ENCODE measurements at regions not wholly inside any gene's neighbourhood (a gene's known extent, or its start where the extent isn't known, plus 50 kb on each side); places are given as distances from the start of the nearest gene placed in this dataset.
A peak's percentile ranks its signal among the peaks of the same experiment; 100 is the strongest.

- DNase-seq: no peak
Measured at GRCh38 chr3:168362661-168363247, 267.0 kb upstream of the GOLIM4 start.

GRCh38 chr3:168362156-168362555 is 266.4 kb upstream of the GOLIM4 start:
- DNase-seq: no peak

GRCh38 chr3:168360993-168361392 is 265.3 kb upstream of the GOLIM4 start:
- DNase-seq: no peak

DNA sequence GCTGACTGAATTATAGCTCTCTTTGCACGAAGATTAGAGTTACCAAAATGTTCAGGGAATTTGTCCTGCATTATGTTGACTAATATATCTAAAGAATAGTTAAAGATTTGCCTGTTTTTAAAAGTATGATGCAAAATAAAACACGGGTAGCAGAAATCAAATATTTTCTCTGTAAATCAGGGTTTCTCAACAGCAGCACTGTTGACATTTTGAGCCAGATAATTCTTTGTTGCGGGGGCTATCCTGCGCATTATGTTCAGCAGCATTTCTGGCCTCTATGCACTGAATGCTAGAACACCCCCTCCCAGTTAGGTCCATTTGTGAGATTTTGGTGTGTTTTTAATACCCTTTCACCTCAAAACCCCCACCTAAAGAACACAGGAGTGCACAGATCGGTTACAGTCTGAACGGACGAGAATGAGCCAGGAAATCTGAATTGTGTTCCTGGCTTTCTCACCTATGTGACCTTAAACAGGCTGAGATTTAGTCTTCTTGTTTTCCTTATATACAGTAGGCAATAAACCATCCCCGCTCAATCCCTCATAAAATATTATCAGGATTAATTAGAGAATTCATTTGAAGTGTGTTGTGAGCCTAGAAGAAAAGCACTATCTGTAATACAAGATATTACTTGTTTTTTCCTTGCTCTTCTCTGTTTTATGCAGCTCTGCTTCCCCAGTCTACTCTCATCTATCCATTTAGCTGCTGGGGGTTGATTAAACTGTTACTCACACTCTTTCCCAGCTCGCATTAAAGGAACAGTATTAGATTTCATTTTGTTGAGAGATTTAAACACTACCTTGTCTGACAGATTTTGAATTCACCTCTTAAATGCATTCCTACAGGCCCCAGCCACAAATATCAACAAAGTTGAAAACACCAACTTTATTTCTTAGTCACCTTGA is 247.5 kb upstream of the GOLIM4 start:
- no peak for DNase-seq

- DNase-seq: peak; percentile 18
Measured at GRCh38 chr3:168341956-168342936, 246.5 kb upstream of the GOLIM4 start.

- peak; percentile 98 for DNase-seq
Measured at GRCh38 chr3:168341192-168341815, 245.6 kb upstream of the GOLIM4 start.

DNA sequence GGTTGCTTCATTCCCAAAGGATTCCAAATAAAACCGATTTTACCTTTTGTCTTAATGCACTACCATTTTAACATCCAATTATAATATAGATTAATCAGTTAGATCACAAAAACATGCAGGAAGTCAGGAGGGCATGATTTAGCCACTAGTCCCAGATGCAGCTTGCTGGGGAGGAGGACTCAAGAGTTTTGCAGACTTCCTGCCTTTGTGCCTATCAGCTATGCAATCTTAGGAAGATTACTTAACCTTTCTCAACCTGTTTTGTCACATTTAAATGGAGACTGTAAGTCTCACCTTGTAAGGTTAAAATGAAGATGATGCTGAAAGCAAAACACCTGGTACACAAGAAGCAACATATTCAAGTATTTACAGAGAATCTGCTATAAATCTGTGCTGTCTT is 242.4 kb upstream of the GOLIM4 start:
- DNase-seq: no peak

GRCh38 chr3:168336276-168336675 is 240.6 kb upstream of the GOLIM4 start:
- peak; percentile 8 for DNase-seq

GRCh38 chr3:168333410-168333935 is 237.7 kb upstream of the GOLIM4 start:
- DNase-seq: no peak

DNA sequence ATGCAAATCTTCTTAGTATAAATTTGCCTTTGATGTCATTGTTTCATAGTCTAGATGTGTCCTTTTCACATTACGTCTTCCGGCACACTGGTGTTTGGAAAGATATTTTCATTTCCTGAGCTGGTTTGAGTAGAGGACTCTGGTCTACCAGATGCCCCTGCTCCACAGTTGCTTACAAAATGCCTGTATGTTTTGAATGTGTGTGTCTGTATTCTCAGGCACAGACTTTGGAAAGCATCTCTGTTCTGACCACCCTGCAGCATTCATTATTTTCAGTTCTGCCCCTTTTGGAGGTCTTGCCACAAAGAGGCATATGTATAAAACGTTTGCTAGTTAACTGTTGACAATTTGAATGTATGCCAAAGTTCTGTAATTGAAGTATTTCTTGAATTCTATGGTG is 236.0 kb upstream of the GOLIM4 start:
- DNase-seq: no peak

GRCh38 chr3:168330983-168331382 is 235.3 kb upstream of the GOLIM4 start:
- DNase-seq: no peak

DNA sequence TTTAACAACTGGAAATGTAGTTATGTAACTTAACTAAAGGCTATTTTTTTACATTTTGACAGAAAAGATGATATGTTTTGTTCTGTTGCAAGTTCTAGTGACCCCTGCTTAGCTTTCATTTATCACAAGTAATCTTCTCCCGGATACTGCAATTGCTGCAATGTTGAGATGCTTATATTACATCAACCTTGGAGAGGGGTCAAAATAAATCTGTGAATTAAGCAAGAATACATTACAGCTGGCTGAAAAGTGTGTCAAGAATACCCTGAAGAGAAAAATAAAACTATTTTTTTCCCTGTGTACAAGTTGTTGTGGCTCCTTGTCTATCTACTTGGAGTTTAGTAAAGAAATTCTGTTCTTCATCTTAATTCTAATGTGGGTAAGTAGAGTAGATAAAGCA is 232.1 kb upstream of the GOLIM4 start:
- no peak for DNase-seq

DNA sequence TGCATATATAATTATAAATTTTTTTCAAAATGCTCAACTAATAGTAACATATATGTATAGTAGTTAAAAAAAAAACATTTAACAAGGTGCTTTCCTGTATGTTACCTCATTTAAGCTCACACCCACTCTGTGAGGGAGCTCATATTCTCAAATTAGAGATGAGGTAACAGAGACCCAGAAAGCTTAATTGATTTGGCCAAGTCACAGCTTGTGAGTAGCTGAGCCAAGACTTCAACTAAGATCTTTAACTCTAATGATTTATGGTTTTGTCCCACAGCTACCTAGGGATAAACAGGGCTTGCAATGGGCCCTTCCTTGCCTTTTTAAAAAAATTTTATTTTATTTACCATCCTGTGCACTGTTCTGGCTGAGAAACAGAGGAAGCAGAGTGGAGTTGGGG is 230.0 kb upstream of the GOLIM4 start:
- no peak for DNase-seq

DNA sequence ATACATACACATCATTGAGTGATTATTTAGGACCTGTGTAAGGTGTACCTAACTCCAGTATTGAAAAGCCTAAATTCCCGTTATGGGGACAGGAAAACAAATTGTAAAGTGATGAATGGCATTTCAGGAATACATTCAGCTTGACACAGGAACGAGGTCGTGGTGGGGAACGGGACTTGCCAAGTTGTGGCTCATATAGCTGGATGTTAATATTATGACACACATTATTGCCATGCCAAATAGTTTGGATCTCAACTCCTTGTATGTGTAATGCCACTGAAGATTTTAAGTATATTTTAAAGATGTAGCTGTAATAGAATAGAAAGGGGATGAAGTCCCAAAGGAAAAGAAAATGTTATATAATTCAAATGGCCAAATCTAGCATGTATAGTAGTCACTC is 227.2 kb upstream of the GOLIM4 start:
- peak; percentile 39 for DNase-seq

DNA sequence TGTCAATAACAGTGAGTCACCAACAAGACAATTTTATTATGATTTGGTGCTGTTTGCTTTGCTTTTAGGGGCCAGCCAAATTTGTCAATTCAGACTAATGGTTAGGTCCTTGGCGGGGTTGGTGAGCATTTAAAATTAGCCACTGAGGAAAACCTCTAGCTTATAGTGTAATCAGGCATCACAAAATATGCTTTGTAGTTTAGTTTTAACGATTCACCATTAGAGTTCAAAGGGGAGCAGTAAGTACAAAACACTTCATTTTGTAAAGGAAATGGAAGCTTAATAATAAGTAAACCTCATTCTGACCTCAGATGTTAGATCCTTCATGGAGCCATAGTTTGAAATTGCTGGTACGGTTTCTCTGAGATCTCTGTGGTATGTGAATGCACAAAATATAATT is 218.4 kb upstream of the GOLIM4 start:
- DNase-seq: no peak

DNA sequence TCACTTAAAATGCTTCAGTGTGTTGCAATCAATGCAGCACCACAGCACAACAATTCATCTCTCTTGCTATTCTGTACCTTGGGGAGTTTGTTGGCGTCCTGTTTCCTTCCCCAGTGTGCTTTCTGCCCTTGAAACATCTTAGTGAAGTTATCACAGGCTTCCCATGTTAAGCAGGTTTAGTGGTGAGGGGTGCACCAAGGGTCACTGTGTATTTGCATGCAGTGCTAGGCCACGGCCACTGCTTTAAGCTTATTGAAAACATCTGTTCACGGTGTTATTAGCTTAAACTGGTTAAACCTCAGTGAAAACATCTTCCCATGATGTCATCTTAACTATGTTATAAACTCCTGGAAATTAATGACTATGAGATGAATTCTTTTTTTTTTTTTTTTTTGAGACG is 217.3 kb upstream of the GOLIM4 start:
- peak; percentile 18 for DNase-seq

GRCh38 chr3:168307893-168308292 is 212.2 kb upstream of the GOLIM4 start:
- DNase-seq: no peak

GRCh38 chr3:168295027-168295426 is 199.3 kb upstream of the GOLIM4 start:
- no peak for DNase-seq

DNA sequence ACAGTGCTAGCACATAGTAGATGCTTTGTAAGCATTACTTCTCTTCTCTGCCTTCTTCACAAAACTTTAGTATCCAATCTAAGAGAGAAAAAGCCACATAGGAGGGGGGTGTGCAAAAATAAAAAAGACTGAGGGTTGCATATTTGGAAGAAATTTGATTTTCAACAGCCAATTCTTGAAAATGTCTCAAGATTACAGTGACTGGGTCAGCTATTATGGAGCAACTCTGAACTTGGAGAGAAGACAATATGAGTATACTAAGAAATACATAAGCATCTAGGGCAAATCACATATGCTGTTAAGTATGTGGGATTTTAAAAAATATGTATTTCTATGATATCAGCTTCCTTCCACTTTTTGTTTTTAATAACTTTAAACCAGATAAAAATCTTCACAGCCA is 196.6 kb upstream of the GOLIM4 start:
- DNase-seq: no peak

DNA sequence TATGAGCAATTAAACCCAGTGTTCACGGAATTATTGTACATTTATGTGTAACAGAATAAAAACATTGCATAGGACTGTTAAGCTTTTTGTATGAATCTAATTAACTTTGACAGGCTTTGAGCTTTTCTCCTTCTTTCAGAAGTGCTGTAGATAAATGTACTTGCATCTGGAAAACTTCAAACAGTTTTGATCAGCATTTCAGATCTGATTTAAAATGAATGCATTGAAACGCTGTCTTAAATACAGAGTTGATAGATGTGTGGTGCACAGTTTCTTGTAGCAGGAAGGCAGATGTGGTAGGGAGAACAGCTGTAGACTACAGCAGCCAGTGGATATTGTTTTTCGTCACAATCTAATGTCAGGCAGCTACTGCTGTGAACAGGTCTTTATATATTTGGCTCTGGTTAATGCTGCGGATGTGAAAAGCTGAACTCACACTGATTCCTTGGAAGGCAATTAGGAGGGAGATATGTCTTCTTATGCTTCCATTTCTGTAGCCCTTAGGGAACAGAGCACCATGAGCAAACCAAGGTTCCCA is 193.8 kb upstream of the GOLIM4 start:
- no peak for DNase-seq

DNA sequence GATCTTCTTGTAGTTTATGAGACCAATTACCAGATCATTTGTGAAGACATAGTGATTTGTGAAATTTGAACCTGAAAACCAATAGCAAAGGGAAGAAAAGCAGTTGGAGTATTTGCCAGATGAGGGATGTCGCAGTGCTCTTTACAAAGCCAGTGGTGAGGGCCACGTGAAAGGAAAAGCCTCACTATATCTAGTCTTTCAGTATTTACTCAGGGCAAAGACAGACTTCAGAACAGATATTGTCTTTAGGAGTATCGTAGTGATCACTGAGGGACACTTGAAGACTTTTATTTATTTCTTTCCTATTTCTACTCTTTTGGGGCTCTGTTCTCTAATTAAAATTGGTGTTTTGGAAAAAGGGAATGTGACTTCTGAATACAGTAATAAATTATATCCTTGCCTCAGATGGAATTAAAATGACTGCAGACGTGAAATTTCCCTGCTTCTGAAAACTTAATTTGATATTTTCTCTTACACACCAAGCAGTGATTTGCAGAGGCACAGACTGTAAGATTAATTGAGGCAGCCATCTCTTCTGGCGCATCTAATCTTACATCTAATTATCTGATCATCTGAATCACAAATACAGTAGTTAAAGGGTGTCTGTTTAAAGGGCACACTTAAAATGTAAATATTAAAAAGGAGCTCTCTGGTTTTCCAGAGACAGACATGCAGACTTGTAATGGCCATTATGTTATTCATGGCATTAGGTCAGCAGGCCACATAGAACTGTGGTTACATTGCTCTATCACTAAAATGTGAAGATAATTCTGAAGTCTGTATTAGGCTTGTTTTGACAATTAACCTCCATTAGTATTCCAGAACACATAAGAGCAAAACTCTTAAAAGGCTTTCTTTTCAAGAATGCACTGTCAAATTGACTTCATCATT is 193.0 kb upstream of the GOLIM4 start:
- no peak for DNase-seq
